ENCODE measurements at regions not wholly inside any gene's neighbourhood (a gene's known extent, or its start where the extent isn't known, plus 50 kb on each side); places are given as distances from the start of the nearest gene placed in this dataset.

GRCh38 chr14:104425763-104426646 is 153.6 kb upstream of the C14orf180 start:
- TF ChIP-seq REST (tag by site-specific recombination; IDR thresholded peaks at IDR 0.05) (no peak), CTCF (tag by site-specific recombination; IDR thresholded peaks at IDR 0.05) (no peak), ZNF639 (tag by site-specific recombination; IDR thresholded peaks at IDR 0.05) (no peak), KLF1 (tag by site-specific recombination; IDR thresholded peaks at IDR 0.05) (no peak), KLF9 (tag by site-specific recombination; IDR thresholded peaks at IDR 0.05; ENCODE audit: low read depth) (no peak), SALL2 (tag by site-specific recombination; IDR thresholded peaks at IDR 0.05; ENCODE audit: borderline replicate concordance) (no peak), ZNF792 (tag by site-specific recombination; IDR thresholded peaks at IDR 0.05) (no peak)

All from HEK293 (cell line).